ENCODE measurements at regions not wholly inside any gene's neighbourhood (a gene's known extent, or its start where the extent isn't known, plus 50 kb on each side); places are given as distances from the start of the nearest gene placed in this dataset.

DNA sequence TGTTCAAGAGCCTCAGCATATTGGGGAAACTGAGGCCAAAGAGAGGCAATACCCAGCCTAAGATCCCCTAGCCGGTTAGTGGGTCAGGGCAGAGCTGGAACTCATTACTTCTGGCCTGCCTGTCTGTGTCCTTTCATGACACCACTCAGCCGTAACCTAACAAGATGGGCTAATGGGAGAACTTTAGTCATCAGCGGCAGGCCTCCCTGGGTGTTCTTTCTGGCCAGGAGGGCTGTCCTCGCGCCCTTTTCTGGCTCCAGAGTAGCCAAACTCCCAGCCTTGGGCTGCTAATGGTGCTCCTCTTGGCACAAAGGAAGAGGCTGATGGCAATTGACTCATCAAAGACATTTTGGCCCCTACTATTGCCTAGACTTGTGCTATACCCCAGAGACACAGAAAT, 76.6 kb downstream of the NCR2 start:
- no peaks in the 10 kb centered on the region for H3K36me3 ChIP-seq (ENCODE audit: control insufficient read depth in 4 of 4, insufficient read depth in 4 of 4, low read length in 3 of 4)
- H3K27me3 ChIP-seq (replicated peaks in 2 of 5; ENCODE audit: control insufficient read depth in 4 of 5, insufficient read depth in 5 of 5, low read length in 4 of 5) = peaks cover 0 to 24% (median 7%) of the 10 kb centered on the region in 5 experiments
- H3K4me1 ChIP-seq (ENCODE audit: control extremely low read depth in 1 of 4, control insufficient read depth in 4 of 4, insufficient read depth in 4 of 4, low read length in 3 of 4) = no peaks in the 10 kb centered on the region
- DNase-seq = no peak
- WGBS (ENCODE audit: insufficient coverage) = 100% methylated on average over 4 of the region's 5 CpGs
- no peak overlapping the region for H3K27ac ChIP-seq (ENCODE audit: insufficient read depth in 1 of 2, low read depth in 1 of 2, low read length in 2 of 2, poor library complexity in 1 of 2, severe bottlenecking in 2 of 2)
- H3K4me3 ChIP-seq (ENCODE audit: control insufficient read depth in 1 of 7, extremely low read depth in 1 of 7, insufficient read depth in 4 of 7, low read depth in 2 of 7, low read length in 6 of 7) = no peak overlapping the region
- H3K9me3 ChIP-seq (ENCODE audit: control extremely low read depth in 1 of 5, control insufficient read depth in 4 of 5, insufficient read depth in 2 of 5, low read depth in 1 of 5, low read length in 4 of 5) = no peaks in the 10 kb centered on the region
- ChIA-PET POLR2A (no interaction called here), CTCF (interaction anchor here (2.5 kb wide), 1 partner anchor 12 kb away, joined by 12 read pairs; no protein-coding TSS in a partner anchor)

DNA sequence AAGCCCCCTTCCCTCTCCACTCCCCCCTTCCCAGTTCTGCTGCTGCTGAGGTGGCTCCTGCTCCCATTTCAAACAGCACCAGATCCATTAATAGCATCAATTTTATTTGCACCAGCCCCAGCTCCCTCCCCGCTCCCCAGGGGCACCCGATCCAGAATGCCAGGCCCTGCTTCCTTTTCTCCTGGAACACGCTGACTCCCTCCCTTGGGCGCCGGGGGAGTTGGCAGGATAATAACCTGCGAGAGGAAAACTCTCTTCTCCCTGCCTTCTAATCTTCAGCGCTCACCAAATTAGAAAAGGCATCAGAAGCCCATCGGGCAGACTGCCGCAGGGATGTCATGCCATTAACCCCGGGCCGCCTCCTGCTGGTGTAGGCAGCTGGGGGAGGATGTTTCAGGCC, 77.8 kb downstream of the NCR2 start:
- WGBS (ENCODE audit: insufficient coverage) = 98% methylated on average over 6 of the region's 11 CpGs
- no peaks in the 10 kb centered on the region for H3K36me3 ChIP-seq (ENCODE audit: control insufficient read depth in 4 of 4, insufficient read depth in 4 of 4, low read length in 3 of 4)
- no peak for DNase-seq
- H3K9me3 ChIP-seq (ENCODE audit: control extremely low read depth in 1 of 5, control insufficient read depth in 4 of 5, insufficient read depth in 2 of 5, low read depth in 1 of 5, low read length in 4 of 5) = no peaks in the 10 kb centered on the region
- H3K27me3 ChIP-seq (replicated peaks in 2 of 5; ENCODE audit: control insufficient read depth in 4 of 5, insufficient read depth in 5 of 5, low read length in 4 of 5) = peaks cover 0 to 31% (median 7%) of the 10 kb centered on the region in 5 experiments
- H3K4me3 ChIP-seq (ENCODE audit: control insufficient read depth in 1 of 7, extremely low read depth in 1 of 7, insufficient read depth in 4 of 7, low read depth in 2 of 7, low read length in 6 of 7) = no peak overlapping the region
- no peaks in the 10 kb centered on the region for H3K4me1 ChIP-seq (ENCODE audit: control extremely low read depth in 1 of 4, control insufficient read depth in 4 of 4, insufficient read depth in 4 of 4, low read length in 3 of 4)
- POLR2A ChIA-PET = no interaction called here
- CTCF ChIA-PET = interaction anchor here (2.5 kb wide), 1 partner anchor 10 kb away, joined by 12 read pairs; no protein-coding TSS in a partner anchor
- no peak overlapping the region for H3K27ac ChIP-seq (ENCODE audit: insufficient read depth in 1 of 2, low read depth in 1 of 2, low read length in 2 of 2, poor library complexity in 1 of 2, severe bottlenecking in 2 of 2)

DNA sequence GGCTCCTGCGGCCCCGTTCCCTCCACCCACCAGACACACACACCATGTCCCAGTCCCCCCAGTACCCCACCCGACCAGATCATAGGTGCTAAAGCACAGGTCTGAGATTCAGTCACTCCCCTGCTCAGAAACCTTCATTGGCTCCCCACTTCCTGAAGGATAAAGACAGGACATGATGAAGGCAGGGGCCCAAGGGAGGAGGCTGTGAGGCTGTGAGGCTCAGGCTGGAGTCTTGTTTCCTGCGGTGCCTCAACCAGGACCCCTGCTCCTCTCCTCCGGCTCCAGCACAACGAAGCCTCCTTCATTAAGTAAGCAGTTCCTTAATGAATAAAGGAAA, 81.1 kb downstream of the NCR2 start:
- POLR2A ChIA-PET = no interaction called here
- CTCF ChIA-PET = interaction anchor here (1.0 to 2.9 kb wide), 5 partner anchors 8 to 74 kb away, joined by 3 to 10 read pairs (median 4); no protein-coding TSS in a partner anchor

DNA sequence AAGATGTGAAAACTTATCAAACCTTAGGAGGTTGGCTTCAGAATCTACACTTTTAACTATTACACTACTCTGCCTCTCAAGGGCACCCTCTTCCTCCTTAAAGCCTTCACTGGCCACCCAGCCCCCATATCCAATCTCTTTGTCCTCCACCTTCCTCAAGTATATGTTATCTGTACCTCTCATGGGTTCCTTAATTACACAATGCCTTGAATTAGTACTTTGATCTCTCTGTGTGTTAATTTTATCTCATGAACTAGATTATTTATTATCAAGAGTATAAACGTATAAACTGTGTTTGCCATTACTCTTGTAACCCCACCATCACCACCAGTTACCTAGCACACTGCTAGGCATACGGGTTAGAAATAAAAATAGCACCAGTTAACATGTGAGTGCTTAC, 83.3 kb downstream of the NCR2 start:
- no peak for DNase-seq
- H3K4me1 ChIP-seq (ENCODE audit: control extremely low read depth in 1 of 4, control insufficient read depth in 4 of 4, insufficient read depth in 4 of 4, low read length in 3 of 4) = no peaks in the 10 kb centered on the region
- peaks cover 0 to 5% (median 0%) of the 10 kb centered on the region in 5 experiments for H3K9me3 ChIP-seq (ENCODE audit: control extremely low read depth in 1 of 5, control insufficient read depth in 4 of 5, insufficient read depth in 2 of 5, low read depth in 1 of 5, low read length in 4 of 5)
- peaks cover 0 to 42% (median 6%) of the 10 kb centered on the region in 5 experiments for H3K27me3 ChIP-seq (replicated peaks in 2 of 5; ENCODE audit: control insufficient read depth in 4 of 5, insufficient read depth in 5 of 5, low read length in 4 of 5)
- ChIA-PET POLR2A (no interaction called here), CTCF (interaction anchor here (1.8 to 2.9 kb wide), 2 partner anchors 9 to 51 kb away, joined by 4 to 10 read pairs; no protein-coding TSS in a partner anchor)
- H3K27ac ChIP-seq (ENCODE audit: insufficient read depth in 1 of 2, low read depth in 1 of 2, low read length in 2 of 2, poor library complexity in 1 of 2, severe bottlenecking in 2 of 2) = no peak overlapping the region
- no peaks in the 10 kb centered on the region for H3K36me3 ChIP-seq (ENCODE audit: control insufficient read depth in 4 of 4, insufficient read depth in 4 of 4, low read length in 3 of 4)
- no peak overlapping the region for H3K4me3 ChIP-seq (ENCODE audit: control insufficient read depth in 1 of 7, extremely low read depth in 1 of 7, insufficient read depth in 4 of 7, low read depth in 2 of 7, low read length in 6 of 7)
- WGBS (ENCODE audit: insufficient coverage) = no CpG with 5 or more reads among the region's 2 CpGs

More for the DNA sequence above, 81.1 kb downstream of the NCR2 start:
- Histone ChIP-seq H3K36me3 (ENCODE audit: control insufficient read depth in 4 of 4, insufficient read depth in 4 of 4, low read length in 3 of 4) (no peaks in the 10 kb centered on the region), H3K4me3 (ENCODE audit: control insufficient read depth in 1 of 7, extremely low read depth in 1 of 7, insufficient read depth in 4 of 7, low read depth in 2 of 7, low read length in 6 of 7) (no peak overlapping the region), H3K9me3 (ENCODE audit: control extremely low read depth in 1 of 5, control insufficient read depth in 4 of 5, insufficient read depth in 2 of 5, low read depth in 1 of 5, low read length in 4 of 5) (peaks cover 0 to 5% (median 0%) of the 10 kb centered on the region in 5 experiments), H3K27me3 (replicated peaks in 2 of 5; ENCODE audit: control insufficient read depth in 4 of 5, insufficient read depth in 5 of 5, low read length in 4 of 5) (peaks cover 0 to 38% (median 9%) of the 10 kb centered on the region in 5 experiments), H3K27ac (ENCODE audit: insufficient read depth in 1 of 2, low read depth in 1 of 2, low read length in 2 of 2, poor library complexity in 1 of 2, severe bottlenecking in 2 of 2) (no peak overlapping the region), H3K4me1 (ENCODE audit: control extremely low read depth in 1 of 4, control insufficient read depth in 4 of 4, insufficient read depth in 4 of 4, low read length in 3 of 4) (no peaks in the 10 kb centered on the region)
- DNase-seq = no peak
- no CpG with 5 or more reads among the region's 6 CpGs for WGBS (ENCODE audit: insufficient coverage)

DNA sequence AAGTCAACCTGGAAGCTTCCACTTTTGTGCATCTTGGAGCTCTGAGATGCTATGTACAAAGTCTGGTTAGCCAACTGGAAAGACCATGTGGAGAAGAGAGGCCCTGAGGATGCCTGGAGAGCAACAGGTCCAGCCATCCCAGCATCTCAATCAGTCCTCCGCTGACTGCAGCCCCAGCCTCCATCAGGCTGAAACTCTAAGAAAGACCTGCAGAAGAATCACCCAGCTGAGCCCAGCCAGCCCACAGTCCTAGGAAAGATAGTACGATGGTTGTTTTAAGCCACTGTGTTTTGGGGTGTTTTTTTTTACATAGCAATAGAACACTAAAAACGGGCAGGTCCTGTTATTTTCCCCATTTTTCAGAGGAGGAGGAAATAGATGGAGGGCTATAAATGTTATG, 84.0 kb downstream of the NCR2 start:
- Histone ChIP-seq H3K4me3 (ENCODE audit: control insufficient read depth in 1 of 7, extremely low read depth in 1 of 7, insufficient read depth in 4 of 7, low read depth in 2 of 7, low read length in 6 of 7) (no peak overlapping the region), H3K9me3 (ENCODE audit: control extremely low read depth in 1 of 5, control insufficient read depth in 4 of 5, insufficient read depth in 2 of 5, low read depth in 1 of 5, low read length in 4 of 5) (peaks cover 0 to 5% (median 0%) of the 10 kb centered on the region in 5 experiments), H3K27ac (ENCODE audit: insufficient read depth in 1 of 2, low read depth in 1 of 2, low read length in 2 of 2, poor library complexity in 1 of 2, severe bottlenecking in 2 of 2) (no peak overlapping the region), H3K4me1 (ENCODE audit: control extremely low read depth in 1 of 4, control insufficient read depth in 4 of 4, insufficient read depth in 4 of 4, low read length in 3 of 4) (peaks cover 0 to 4% (median under 1%) of the 10 kb centered on the region in 4 experiments), H3K36me3 (ENCODE audit: control insufficient read depth in 4 of 4, insufficient read depth in 4 of 4, low read length in 3 of 4) (no peaks in the 10 kb centered on the region), H3K27me3 (replicated peaks in 2 of 5; ENCODE audit: control insufficient read depth in 4 of 5, insufficient read depth in 5 of 5, low read length in 4 of 5) (peaks cover 0 to 39% (median 6%) of the 10 kb centered on the region in 5 experiments)
- no peak for DNase-seq
- 100% methylated on average over 3 of the region's 3 CpGs for WGBS (ENCODE audit: insufficient coverage)
- ChIA-PET CTCF (interaction anchor here (2.1 to 8.1 kb wide), 3 partner anchors 9 to 52 kb away, joined by 4 to 41 read pairs (median 7); no protein-coding TSS in a partner anchor), POLR2A (no interaction called here)

DNA sequence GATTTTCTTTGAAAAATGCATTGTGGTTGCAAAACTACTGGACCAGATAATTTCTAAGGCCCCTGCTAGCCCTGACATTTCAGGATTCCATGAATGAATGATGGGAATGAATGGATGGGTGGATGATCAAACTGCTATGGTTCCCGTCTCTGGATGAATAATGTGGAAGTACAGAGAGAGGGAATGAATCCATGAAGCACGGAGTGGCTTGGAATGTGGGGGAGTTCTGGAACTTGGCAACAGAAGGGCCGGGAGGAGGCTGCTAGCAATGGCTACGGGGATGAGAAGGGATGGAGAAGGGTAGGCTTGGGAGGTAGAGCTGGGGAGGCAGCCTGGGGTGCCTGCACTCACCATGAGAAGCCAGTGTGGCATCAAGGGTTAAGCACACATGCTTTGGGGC, 84.8 kb downstream of the NCR2 start:
- ChIA-PET POLR2A (no interaction called here), CTCF (interaction anchor here (1.1 to 8.1 kb wide), 7 partner anchors 9 to 265 kb away, joined by 3 to 41 read pairs (median 6); no protein-coding TSS in a partner anchor)
- DNase-seq = no peak
- H3K9me3 ChIP-seq (ENCODE audit: control extremely low read depth in 1 of 5, control insufficient read depth in 4 of 5, insufficient read depth in 2 of 5, low read depth in 1 of 5, low read length in 4 of 5) = peaks cover 0 to 5% (median 0%) of the 10 kb centered on the region in 5 experiments
- no peak overlapping the region for H3K27ac ChIP-seq (ENCODE audit: insufficient read depth in 1 of 2, low read depth in 1 of 2, low read length in 2 of 2, poor library complexity in 1 of 2, severe bottlenecking in 2 of 2)
- no peak overlapping the region for H3K4me3 ChIP-seq (ENCODE audit: control insufficient read depth in 1 of 7, extremely low read depth in 1 of 7, insufficient read depth in 4 of 7, low read depth in 2 of 7, low read length in 6 of 7)
- no peaks in the 10 kb centered on the region for H3K36me3 ChIP-seq (ENCODE audit: control insufficient read depth in 4 of 4, insufficient read depth in 4 of 4, low read length in 3 of 4)
- WGBS (ENCODE audit: insufficient coverage) = 100% methylated on average over 2 of the region's 4 CpGs
- H3K4me1 ChIP-seq (ENCODE audit: control extremely low read depth in 1 of 4, control insufficient read depth in 4 of 4, insufficient read depth in 4 of 4, low read length in 3 of 4) = peaks cover 0 to 6% (median under 1%) of the 10 kb centered on the region in 4 experiments
- H3K27me3 ChIP-seq (replicated peaks in 2 of 5; ENCODE audit: control insufficient read depth in 4 of 5, insufficient read depth in 5 of 5, low read length in 4 of 5) = peaks cover 0 to 36% (median 5%) of the 10 kb centered on the region in 5 experiments

DNA sequence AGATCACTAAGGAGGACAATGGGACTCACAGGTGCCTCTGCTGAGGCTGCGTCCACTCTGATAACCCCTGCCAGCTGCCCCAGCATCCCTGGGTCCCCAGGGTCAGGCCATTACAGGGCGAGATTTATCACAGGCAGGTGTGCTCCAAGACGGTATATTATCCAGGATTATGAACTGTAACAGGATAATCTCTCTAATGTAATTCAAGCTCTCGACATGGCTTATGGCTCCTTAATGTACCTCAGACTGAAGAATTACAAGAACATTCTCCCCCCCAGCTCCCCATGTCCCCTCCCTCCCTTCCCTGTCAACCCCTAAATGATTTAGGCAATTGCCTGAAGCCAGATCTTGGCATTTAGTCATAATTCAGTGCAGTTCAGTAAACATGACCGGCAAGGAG, 86.8 kb downstream of the NCR2 start:
- H3K27me3 ChIP-seq (replicated peaks in 2 of 5; ENCODE audit: control insufficient read depth in 4 of 5, insufficient read depth in 5 of 5, low read length in 4 of 5) = peaks cover 0 to 40% (median 16%) of the 10 kb centered on the region in 5 experiments
- H3K4me3 ChIP-seq (ENCODE audit: control insufficient read depth in 1 of 7, extremely low read depth in 1 of 7, insufficient read depth in 4 of 7, low read depth in 2 of 7, low read length in 6 of 7) = no peak overlapping the region
- H3K9me3 ChIP-seq (ENCODE audit: control extremely low read depth in 1 of 5, control insufficient read depth in 4 of 5, insufficient read depth in 2 of 5, low read depth in 1 of 5, low read length in 4 of 5) = peaks cover 0 to 5% (median 0%) of the 10 kb centered on the region in 5 experiments
- no peak for DNase-seq
- 80% methylated on average over 5 of the region's 5 CpGs for WGBS (ENCODE audit: insufficient coverage)
- ChIA-PET POLR2A (no interaction called here), CTCF (interaction anchor here (0.8 to 8.1 kb wide), 14 partner anchors 9 to 262 kb away, joined by 3 to 41 read pairs (median 5); no protein-coding TSS in a partner anchor)
- no peaks in the 10 kb centered on the region for H3K36me3 ChIP-seq (ENCODE audit: control insufficient read depth in 4 of 4, insufficient read depth in 4 of 4, low read length in 3 of 4)
- no peak overlapping the region for H3K27ac ChIP-seq (ENCODE audit: insufficient read depth in 1 of 2, low read depth in 1 of 2, low read length in 2 of 2, poor library complexity in 1 of 2, severe bottlenecking in 2 of 2)
- H3K4me1 ChIP-seq (ENCODE audit: control extremely low read depth in 1 of 4, control insufficient read depth in 4 of 4, insufficient read depth in 4 of 4, low read length in 3 of 4) = peaks cover 2 to 15% (median 8%) of the 10 kb centered on the region in 4 experiments

All from common myeloid progenitor, CD34-positive (primary cell).